ENCODE measurements at regions not wholly inside any gene's neighbourhood (a gene's known extent, or its start where the extent isn't known, plus 50 kb on each side); places are given as distances from the start of the nearest gene placed in this dataset.
A peak's percentile ranks its signal among the peaks of the same experiment; 100 is the strongest.
"Not testable (repeated sequence)": the region's sequence is repeated elsewhere in the genome, so short reads cannot be mapped to it uniquely, and the experiment has no call there.

DNA sequence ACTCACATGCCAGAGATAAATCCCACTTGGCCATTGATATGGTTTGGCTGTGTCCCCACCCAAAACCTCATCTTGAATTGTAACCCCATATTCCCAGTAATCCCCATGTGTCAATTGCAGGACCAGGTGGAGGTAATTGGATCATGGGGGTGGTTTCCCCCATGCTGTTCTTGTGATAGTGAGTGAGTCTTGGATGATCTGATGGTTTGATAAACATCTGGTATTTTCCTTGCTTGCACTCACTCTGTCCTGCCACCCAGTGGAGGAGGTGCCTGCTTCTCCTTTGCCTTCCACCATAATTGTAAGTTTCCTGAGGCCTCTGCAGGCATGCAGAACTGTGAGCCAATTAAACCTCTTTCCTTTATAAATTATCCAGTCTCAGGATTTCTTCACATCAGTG lies 50.4 kb upstream of the B3GAT2 start:
- DNase-seq: not testable (repeated sequence)

DNA sequence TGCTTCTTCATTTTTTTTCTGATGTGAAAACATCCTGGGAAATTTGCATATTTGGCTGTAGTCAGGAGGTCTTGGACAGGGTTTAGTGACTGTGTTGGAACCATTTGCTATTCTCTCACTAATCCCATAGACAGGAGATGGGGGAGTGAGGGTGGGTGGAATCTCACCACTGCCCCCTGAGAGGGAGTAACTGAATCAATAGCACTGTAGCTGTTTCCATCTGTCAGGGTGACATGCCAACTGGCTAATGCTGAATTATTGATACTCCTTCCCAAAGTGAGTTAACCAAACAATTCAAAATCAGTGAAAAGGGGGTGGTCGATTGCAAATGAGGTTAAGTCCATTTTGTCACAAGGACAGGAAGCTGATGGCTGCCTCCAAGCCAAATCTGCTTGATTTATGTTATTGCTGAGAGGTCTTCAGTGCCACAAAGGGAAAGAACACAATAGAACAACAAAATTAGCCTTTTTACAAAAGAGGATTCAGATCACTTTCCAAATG lies 55.1 kb upstream of the B3GAT2 start:
- DNase-seq: no peak

GRCh38 chr6:71012866-71013469 lies 56.1 kb upstream of the B3GAT2 start:
- DNase-seq: peak; percentile 61 to 72 (median 65)

GRCh38 chr6:71015392-71015791 lies 58.5 kb upstream of the B3GAT2 start:
- peak; percentile 12 to 37 (median 14) for DNase-seq

GRCh38 chr6:71028236-71028876 lies 71.5 kb upstream of the B3GAT2 start:
- DNase-seq: no peak

DNA sequence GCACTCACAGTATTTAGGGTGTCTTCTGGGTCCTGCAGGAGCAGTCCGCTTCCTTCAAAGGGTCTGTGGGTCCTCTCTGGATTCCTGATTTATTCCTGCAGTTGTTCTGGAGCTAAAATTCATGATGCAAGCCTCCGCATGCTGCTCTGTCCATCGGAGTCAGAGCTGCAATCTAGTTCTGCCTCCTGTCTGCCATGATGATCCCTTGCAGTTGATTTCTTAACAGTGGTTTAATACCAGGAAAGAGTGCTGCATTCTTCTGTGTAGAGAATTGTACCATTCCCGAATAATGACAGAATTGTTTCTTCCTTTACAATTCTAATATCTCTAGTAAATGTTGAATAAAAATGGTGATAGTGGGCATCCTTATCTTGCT lies 72.0 kb upstream of the B3GAT2 start:
- no peak for DNase-seq

GRCh38 chr6:71029555-71029954 lies 72.7 kb upstream of the B3GAT2 start:
- DNase-seq: no peak

GRCh38 chr6:71031912-71032311 lies 75.1 kb upstream of the B3GAT2 start:
- no peak for DNase-seq

- no peak for DNase-seq
Measured at GRCh38 chr6:71033171-71033570, 76.3 kb upstream of the B3GAT2 start.

DNA sequence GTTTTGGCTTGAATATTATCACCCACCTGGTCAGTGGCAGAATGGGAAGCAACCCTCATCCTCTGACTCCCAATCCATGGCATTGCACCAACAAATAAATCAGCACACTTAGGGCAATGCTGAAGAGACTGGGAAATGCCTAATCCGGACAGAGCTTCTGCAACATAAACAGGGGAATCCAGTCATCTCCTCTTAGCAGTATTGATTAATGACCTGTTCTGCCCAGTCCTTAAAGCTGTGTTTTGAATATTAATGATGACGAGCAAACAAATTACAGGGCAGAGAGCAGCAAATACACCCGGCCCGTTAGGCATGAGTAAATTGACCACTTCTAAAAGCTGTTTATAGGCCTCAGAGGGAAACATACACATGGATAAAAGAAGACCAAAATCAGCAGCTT lies 77.0 kb upstream of the B3GAT2 start:
- DNase-seq: no peak

GRCh38 chr6:71034563-71035345 lies 77.9 kb upstream of the B3GAT2 start:
- DNase-seq: no peak

GRCh38 chr6:71035871-71036270 lies 79.0 kb upstream of the B3GAT2 start:
- no peak for DNase-seq

- DNase-seq: no peak
Measured at GRCh38 chr6:71038711-71039344, 82.0 kb upstream of the B3GAT2 start.

DNA sequence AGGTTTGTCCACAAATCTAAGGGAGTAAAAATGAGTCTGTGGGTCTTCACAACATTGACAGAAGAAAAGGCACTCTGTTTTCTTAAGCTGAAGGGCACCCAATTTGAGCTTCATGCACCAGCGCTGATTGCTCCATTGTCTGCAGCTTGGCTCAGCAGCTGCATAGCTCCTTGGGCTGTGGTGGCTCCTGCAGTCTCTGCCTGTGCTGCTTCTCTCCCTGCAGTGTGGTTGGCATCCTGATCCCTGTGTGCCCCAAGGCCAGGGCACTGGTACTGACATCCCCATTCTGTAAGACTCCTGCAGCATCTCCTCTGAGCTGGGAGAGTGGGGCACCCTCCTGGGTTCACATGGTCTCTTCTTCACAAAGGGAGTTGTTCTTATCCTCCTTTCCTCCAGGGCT lies 83.2 kb upstream of the B3GAT2 start:
- no peak for DNase-seq

DNA sequence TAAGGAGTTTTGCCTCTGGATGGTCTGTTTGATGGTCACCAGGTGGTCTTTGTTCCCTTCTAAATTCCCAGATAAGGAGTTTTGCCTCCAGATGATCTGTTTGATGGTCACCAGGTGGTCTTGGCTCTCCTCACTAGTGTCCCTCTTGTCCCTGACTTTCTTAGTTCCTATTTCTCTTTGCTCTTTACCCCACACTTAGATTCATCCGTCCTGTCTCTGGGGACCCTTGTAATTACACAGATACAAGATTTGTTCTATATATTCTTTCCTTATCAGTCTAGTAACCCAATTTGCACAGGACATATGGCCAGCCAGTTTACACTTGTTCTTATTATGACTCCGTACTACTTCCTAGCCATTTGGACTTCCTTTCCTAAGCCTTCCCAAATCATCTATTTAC lies 84.0 kb upstream of the B3GAT2 start:
- no peak for DNase-seq

- peak; percentile 34 to 55 (median 44) for DNase-seq
Measured at GRCh38 chr6:71043902-71044301, 87.0 kb upstream of the B3GAT2 start.

GRCh38 chr6:71044753-71045152 lies 87.9 kb upstream of the B3GAT2 start:
- no peak for DNase-seq

DNA sequence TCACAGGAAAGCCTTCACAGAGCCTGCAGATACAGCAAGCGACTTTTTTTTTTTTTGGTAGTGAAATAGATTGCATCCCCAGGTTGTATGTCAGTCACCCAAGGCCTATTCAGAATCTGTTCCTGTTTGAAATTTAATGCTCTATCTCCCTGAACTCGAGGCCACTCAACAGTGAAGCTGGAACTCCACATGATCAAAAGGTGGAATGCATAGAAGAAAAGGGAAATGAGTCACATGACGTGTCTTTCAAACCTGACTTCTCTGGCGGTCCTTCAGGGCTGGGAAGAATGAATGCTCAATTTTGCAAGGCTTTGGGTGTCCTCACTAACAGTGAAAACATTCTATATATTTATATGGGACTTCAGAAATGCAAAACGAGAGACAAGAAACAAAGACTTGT lies 88.4 kb upstream of the B3GAT2 start:
- no peak for DNase-seq

DNA sequence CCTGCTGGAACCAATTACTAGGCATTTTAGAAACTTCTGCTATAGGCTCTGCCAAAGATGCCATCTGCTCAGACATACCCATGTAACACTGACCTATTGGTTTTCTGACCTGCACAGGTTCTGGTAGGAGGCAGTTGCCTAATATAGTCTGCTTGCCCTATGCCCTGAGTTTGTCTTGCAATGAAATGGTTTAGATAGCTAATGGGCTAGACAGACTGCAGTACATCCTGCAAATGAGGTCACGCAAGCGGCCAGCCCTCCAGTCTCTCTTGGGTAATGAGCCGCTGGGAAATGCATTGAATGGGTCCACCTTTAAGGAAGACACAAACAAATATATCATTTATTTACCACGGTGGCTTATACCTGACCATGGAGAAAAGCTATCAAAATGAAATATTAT lies 90.6 kb upstream of the B3GAT2 start:
- no peak for DNase-seq

GRCh38 chr6:71048320-71049164 lies 91.7 kb upstream of the B3GAT2 start:
- no peak for DNase-seq

DNA sequence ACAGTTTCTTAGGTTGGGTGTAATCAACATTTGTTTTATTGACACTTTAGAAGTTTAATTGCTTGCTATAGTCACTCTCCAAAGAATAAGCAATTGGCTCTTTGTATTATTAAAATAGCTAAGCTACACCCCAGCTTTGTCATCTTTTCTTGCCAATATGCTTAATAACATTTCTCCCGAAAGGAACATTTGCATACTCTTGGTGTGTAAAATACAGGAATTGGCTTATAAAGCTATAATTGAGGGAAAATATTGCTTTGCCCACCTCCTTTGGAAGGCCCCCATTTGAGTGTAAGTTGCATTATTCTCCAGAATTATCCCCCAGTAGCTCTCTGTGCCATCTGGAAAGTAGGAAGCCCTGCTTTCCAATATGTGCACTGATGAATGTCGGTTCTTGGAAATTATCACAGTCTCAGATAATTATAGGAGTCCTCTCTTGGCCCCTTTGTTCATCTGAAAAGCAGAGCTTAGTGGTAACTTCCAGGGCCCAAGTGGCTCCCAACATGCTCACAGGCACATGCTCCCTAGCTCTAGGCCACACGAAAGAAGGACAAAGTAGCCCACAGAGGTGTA lies 92.4 kb upstream of the B3GAT2 start:
- no peak for DNase-seq

DNA sequence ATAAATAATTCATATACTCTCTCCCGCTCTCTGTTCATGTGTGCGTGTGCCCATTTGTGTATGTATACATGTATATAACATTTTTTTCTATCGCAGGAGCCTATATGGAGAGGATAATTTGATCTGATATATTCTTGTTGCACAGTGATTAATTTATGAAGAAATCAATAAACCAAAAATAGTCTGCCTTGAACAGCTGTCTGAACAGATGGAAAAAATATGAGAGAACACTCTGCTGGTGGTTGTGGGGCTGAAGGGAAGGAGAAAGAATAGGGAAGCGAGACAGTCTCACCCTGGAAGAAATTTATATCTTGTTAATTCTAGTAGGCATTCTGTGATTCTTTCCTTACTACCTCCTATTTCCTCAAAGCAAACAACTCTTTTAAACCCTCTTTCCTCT lies 96.6 kb upstream of the B3GAT2 start:
- no peak for DNase-seq
